ENCODE measurements at regions not wholly inside any gene's neighbourhood (a gene's known extent, or its start where the extent isn't known, plus 50 kb on each side); places are given as distances from the start of the nearest gene placed in this dataset.

DNA sequence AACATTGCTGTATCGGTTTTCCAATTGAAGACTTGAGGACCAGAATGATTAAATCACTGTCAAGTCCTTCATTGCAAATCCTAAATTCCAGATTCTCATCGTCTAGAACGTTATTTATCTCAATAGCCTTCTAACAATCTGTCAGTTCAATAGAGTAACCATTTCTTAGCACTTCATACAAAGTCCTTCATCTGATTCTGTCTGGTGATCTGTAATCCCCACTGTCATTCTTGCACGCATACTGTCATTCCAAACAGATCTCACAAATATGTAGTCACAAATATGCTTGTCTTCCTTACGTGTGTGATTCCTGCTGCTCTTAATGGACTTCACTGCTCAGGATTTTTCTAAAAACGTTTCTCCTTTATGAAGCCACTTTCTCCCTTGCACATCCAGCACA is 1197.5 kb downstream of the EFNB2 start:
- Histone ChIP-seq H3K4me2 (ENCODE audit: low read length) (no peak overlapping the region), H3K27me3 (ENCODE audit: control insufficient read depth, insufficient read depth, low read length) (no peaks in the 10 kb centered on the region), H3K4me1 (ENCODE audit: control insufficient read depth, insufficient read depth, low read length) (peaks cover 48% of the 10 kb centered on the region), H3K9ac (ENCODE audit: low read depth, low read length) (no peak overlapping the region), H3K36me3 (ENCODE audit: insufficient read depth, low read length) (no peaks in the 10 kb centered on the region), H3K4me3 (ENCODE audit: low read length) (no peak overlapping the region), H3K9me3 (replicated peaks; ENCODE audit: low read length) (peaks cover 3% of the 10 kb centered on the region)

DNA sequence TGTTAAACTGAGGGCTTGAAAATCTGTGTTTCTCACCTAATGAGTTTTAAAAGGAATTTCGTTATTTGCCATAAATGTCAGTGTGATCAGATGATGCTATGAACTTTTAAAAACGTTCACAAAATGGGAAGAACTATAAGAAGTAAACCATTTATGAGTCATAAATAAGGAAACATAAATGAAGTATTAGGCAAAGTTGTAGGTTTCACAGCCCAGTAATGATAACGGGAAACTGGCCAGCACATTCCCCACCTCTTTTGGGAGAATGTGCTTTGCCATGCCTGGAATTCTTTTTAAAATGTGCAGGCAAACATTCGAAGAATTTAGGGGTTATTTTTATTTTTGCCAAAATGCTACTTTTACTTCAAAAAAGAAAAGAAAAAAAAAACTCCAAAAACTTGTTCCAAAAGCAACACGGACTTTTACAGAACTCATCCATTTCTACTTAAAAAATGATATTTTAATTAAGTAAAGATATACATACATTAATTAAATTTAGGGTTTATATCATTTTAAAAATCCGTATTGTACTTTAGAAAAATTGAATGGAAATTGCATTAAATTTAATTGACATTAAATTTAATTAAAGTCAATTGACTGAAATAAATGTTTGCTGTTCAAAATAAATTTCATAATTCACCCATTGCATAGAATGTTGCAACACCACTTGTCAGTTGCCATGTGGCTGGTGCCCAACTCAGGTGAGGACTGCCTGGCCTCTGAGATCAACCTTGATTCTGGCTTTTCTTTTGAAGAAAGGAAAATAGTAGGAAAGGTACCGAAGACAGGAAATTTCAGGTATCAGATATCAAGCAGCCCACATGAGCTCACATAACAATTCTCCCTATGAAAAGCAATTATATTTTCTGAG is 1198.5 kb downstream of the EFNB2 start:
- no peak overlapping the region for H3K4me2 ChIP-seq (ENCODE audit: low read length)
- no peak overlapping the region for H3K4me3 ChIP-seq (ENCODE audit: low read length)
- no peak overlapping the region for H3K9ac ChIP-seq (ENCODE audit: low read depth, low read length)
- no peaks in the 10 kb centered on the region for H3K36me3 ChIP-seq (ENCODE audit: insufficient read depth, low read length)
- no peaks in the 10 kb centered on the region for H3K27me3 ChIP-seq (ENCODE audit: control insufficient read depth, insufficient read depth, low read length)
- H3K9me3 ChIP-seq (replicated peaks; ENCODE audit: low read length): peaks cover 3% of the 10 kb centered on the region
- H3K4me1 ChIP-seq (ENCODE audit: control insufficient read depth, insufficient read depth, low read length): peaks cover 47% of the 10 kb centered on the region

DNA sequence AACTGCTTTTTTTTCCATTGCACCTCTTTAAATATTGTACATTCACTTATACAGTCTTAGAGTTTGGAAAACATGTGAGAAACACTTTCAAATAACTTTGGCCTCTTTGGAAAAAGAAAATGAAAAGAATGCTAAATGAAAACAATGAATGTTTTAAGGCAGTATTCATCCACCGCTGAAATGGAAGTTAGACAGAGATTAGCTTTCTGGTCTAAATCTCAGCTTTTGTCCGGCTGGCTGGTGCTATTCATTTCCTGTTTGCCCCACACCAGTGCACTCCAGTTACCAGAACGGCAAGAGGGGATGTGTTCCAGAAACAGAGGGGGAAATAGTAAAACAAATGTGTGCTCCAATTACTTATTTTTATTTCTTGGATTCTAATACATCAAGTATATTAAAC is 1201.3 kb downstream of the EFNB2 start:
- Histone ChIP-seq H3K9me3 (replicated peaks; ENCODE audit: low read length) (peaks cover 3% of the 10 kb centered on the region), H3K4me2 (ENCODE audit: low read length) (peak overlapping the region; percentile 37), H3K27me3 (ENCODE audit: control insufficient read depth, insufficient read depth, low read length) (no peaks in the 10 kb centered on the region), H3K4me3 (ENCODE audit: low read length) (peak overlapping the region; percentile 8), H3K36me3 (ENCODE audit: insufficient read depth, low read length) (no peaks in the 10 kb centered on the region), H3K4me1 (ENCODE audit: control insufficient read depth, insufficient read depth, low read length) (peaks cover 47% of the 10 kb centered on the region), H3K9ac (ENCODE audit: low read depth, low read length) (peak overlapping the region; percentile 54)

GRCh38 chr13:105333416-105333815 is 1202.0 kb downstream of the EFNB2 start:
- H3K36me3 ChIP-seq (ENCODE audit: insufficient read depth, low read length): no peaks in the 10 kb centered on the region

DNA sequence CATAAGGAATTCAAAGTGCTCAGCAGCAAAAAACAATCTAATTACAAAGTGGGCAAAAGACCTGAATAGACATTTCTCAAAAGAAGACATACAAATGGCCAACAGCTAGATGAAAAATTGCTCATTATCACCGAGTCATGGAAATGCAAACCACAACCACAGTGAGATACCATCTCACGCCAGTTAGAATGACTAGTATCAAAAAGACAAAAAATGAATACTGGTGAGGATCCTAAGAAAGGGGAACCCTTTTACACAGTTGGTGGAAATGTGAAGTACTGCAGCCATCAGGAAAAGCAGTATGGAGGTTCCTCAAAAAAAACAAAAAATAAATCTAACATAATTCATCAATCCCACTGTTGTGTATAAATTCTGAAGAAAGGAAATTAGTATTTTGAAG is 1206.1 kb downstream of the EFNB2 start:
- Histone ChIP-seq H3K4me3 (ENCODE audit: low read length) (no peak overlapping the region), H3K9me3 (replicated peaks; ENCODE audit: low read length) (no peaks in the 10 kb centered on the region), H3K36me3 (ENCODE audit: insufficient read depth, low read length) (no peaks in the 10 kb centered on the region), H3K27me3 (ENCODE audit: control insufficient read depth, insufficient read depth, low read length) (no peaks in the 10 kb centered on the region), H3K4me1 (ENCODE audit: control insufficient read depth, insufficient read depth, low read length) (peaks cover 15% of the 10 kb centered on the region), H3K4me2 (ENCODE audit: low read length) (no peak overlapping the region), H3K9ac (ENCODE audit: low read depth, low read length) (no peak overlapping the region)

More at GRCh38 chr13:105333416-105333815, 1202.0 kb downstream of the EFNB2 start:
- peaks cover 3% of the 10 kb centered on the region for H3K9me3 ChIP-seq (replicated peaks; ENCODE audit: low read length)
- no peaks in the 10 kb centered on the region for H3K27me3 ChIP-seq (ENCODE audit: control insufficient read depth, insufficient read depth, low read length)
- peak overlapping the region; percentile 53 for H3K9ac ChIP-seq (ENCODE audit: low read depth, low read length)
- H3K4me3 ChIP-seq (ENCODE audit: low read length): no peak overlapping the region
- peaks cover 47% of the 10 kb centered on the region for H3K4me1 ChIP-seq (ENCODE audit: control insufficient read depth, insufficient read depth, low read length)
- peak overlapping the region; percentile 37 for H3K4me2 ChIP-seq (ENCODE audit: low read length)

DNA sequence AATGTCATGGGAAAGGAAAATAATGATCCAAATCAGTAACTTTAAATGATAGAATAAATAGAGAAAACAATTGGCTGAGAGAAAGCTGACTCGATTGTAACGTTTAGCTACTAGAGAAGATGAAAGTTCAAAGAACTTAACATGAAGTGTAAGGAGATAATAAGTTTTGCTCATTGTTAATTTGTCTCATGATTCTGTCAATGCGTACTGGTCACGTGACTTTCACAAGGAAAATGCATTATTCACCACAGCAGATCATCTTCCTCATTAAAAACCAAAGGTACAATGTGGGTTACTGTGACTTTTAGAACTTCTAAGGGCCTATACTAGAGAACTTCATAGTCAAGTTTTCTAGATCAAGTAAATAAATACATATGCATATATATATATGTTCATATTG is 1207.2 kb downstream of the EFNB2 start:
- Histone ChIP-seq H3K9me3 (replicated peaks; ENCODE audit: low read length) (no peaks in the 10 kb centered on the region), H3K4me2 (ENCODE audit: low read length) (no peak overlapping the region), H3K27me3 (ENCODE audit: control insufficient read depth, insufficient read depth, low read length) (no peaks in the 10 kb centered on the region), H3K36me3 (ENCODE audit: insufficient read depth, low read length) (no peaks in the 10 kb centered on the region), H3K9ac (ENCODE audit: low read depth, low read length) (no peak overlapping the region), H3K4me1 (ENCODE audit: control insufficient read depth, insufficient read depth, low read length) (peaks cover 3% of the 10 kb centered on the region), H3K4me3 (ENCODE audit: low read length) (no peak overlapping the region)

GRCh38 chr13:105327581-105328126 is 1207.8 kb downstream of the EFNB2 start:
- H3K9ac ChIP-seq (ENCODE audit: low read depth, low read length): no peak overlapping the region
- H3K27me3 ChIP-seq (ENCODE audit: control insufficient read depth, insufficient read depth, low read length): no peaks in the 10 kb centered on the region
- H3K4me3 ChIP-seq (ENCODE audit: low read length): no peak overlapping the region
- H3K4me2 ChIP-seq (ENCODE audit: low read length): no peak overlapping the region
- no peaks in the 10 kb centered on the region for H3K9me3 ChIP-seq (replicated peaks; ENCODE audit: low read length)
- no peaks in the 10 kb centered on the region for H3K4me1 ChIP-seq (ENCODE audit: control insufficient read depth, insufficient read depth, low read length)
- H3K36me3 ChIP-seq (ENCODE audit: insufficient read depth, low read length): no peaks in the 10 kb centered on the region

- no peaks in the 10 kb centered on the region for H3K4me1 ChIP-seq (ENCODE audit: control insufficient read depth, insufficient read depth, low read length)
- H3K4me3 ChIP-seq (ENCODE audit: low read length): no peak overlapping the region
- H3K27me3 ChIP-seq (ENCODE audit: control insufficient read depth, insufficient read depth, low read length): no peaks in the 10 kb centered on the region
- H3K36me3 ChIP-seq (ENCODE audit: insufficient read depth, low read length): no peaks in the 10 kb centered on the region
- no peak overlapping the region for H3K9ac ChIP-seq (ENCODE audit: low read depth, low read length)
- H3K4me2 ChIP-seq (ENCODE audit: low read length): no peak overlapping the region
- H3K9me3 ChIP-seq (replicated peaks; ENCODE audit: low read length): no peaks in the 10 kb centered on the region
Measured at GRCh38 chr13:105319875-105320274, 1215.6 kb downstream of the EFNB2 start.

- no peak overlapping the region for H3K4me3 ChIP-seq (ENCODE audit: low read length)
- H3K36me3 ChIP-seq (ENCODE audit: insufficient read depth, low read length): no peaks in the 10 kb centered on the region
- no peaks in the 10 kb centered on the region for H3K9me3 ChIP-seq (replicated peaks; ENCODE audit: low read length)
- no peaks in the 10 kb centered on the region for H3K27me3 ChIP-seq (ENCODE audit: control insufficient read depth, insufficient read depth, low read length)
- no peaks in the 10 kb centered on the region for H3K4me1 ChIP-seq (ENCODE audit: control insufficient read depth, insufficient read depth, low read length)
- H3K9ac ChIP-seq (ENCODE audit: low read depth, low read length): no peak overlapping the region
- no peak overlapping the region for H3K4me2 ChIP-seq (ENCODE audit: low read length)
Measured at GRCh38 chr13:105316731-105317130, 1218.7 kb downstream of the EFNB2 start.

DNA sequence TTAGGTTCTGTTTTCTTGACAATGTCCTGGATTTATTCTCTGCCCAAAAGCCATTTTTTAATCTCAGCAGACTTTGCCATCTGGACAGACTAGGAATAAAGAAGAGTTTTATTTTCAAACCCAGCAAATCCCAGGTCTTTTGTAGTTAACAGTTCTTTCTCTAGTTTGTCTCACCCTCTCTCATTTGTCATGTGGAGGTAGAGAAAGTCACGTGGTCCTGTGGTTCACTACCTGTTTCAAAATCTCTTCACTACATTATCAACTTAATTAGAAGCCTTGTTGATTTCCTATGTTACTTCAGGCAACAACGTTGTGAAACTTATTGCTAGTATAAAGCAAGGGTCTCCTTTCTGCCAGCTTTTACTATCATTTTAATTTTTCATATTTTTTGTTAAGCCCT is 1222.6 kb downstream of the EFNB2 start:
- Histone ChIP-seq H3K36me3 (ENCODE audit: insufficient read depth, low read length) (no peaks in the 10 kb centered on the region), H3K9me3 (replicated peaks; ENCODE audit: low read length) (no peaks in the 10 kb centered on the region), H3K4me1 (ENCODE audit: control insufficient read depth, insufficient read depth, low read length) (no peaks in the 10 kb centered on the region), H3K27me3 (ENCODE audit: control insufficient read depth, insufficient read depth, low read length) (no peaks in the 10 kb centered on the region), H3K4me2 (ENCODE audit: low read length) (no peak overlapping the region), H3K9ac (ENCODE audit: low read depth, low read length) (no peak overlapping the region), H3K4me3 (ENCODE audit: low read length) (no peak overlapping the region)

GRCh38 chr13:105311094-105311493 is 1224.4 kb downstream of the EFNB2 start:
- Histone ChIP-seq H3K36me3 (ENCODE audit: insufficient read depth, low read length) (no peaks in the 10 kb centered on the region), H3K9me3 (replicated peaks; ENCODE audit: low read length) (no peaks in the 10 kb centered on the region), H3K4me2 (ENCODE audit: low read length) (no peak overlapping the region), H3K9ac (ENCODE audit: low read depth, low read length) (no peak overlapping the region), H3K4me1 (ENCODE audit: control insufficient read depth, insufficient read depth, low read length) (no peaks in the 10 kb centered on the region), H3K4me3 (ENCODE audit: low read length) (no peak overlapping the region), H3K27me3 (ENCODE audit: control insufficient read depth, insufficient read depth, low read length) (no peaks in the 10 kb centered on the region)

- no peak overlapping the region for H3K4me2 ChIP-seq (ENCODE audit: low read length)
- H3K27me3 ChIP-seq (ENCODE audit: control insufficient read depth, insufficient read depth, low read length): no peaks in the 10 kb centered on the region
- H3K4me3 ChIP-seq (ENCODE audit: low read length): no peak overlapping the region
- H3K4me1 ChIP-seq (ENCODE audit: control insufficient read depth, insufficient read depth, low read length): no peaks in the 10 kb centered on the region
- no peaks in the 10 kb centered on the region for H3K36me3 ChIP-seq (ENCODE audit: insufficient read depth, low read length)
- H3K9me3 ChIP-seq (replicated peaks; ENCODE audit: low read length): no peaks in the 10 kb centered on the region
- no peak overlapping the region for H3K9ac ChIP-seq (ENCODE audit: low read depth, low read length)
Measured at GRCh38 chr13:105307776-105308175, 1227.7 kb downstream of the EFNB2 start.

Measured in skeletal muscle satellite cell (primary cell).